OCI-LY7 (cell line): ENCODE measurements at regions not wholly inside any gene's neighbourhood (a gene's known extent, or its start where the extent isn't known, plus 50 kb on each side); places are given as distances from the start of the nearest gene placed in this dataset.

Experiments
- BruUV-seq: library from RNA; stranded (reverse); fragments of 400-500 nt; replicated peaks from 2 replicates; lab custom pipeline; 2021; lab: Mats Ljungman, UMichigan
- CTCF ChIA-PET: fragments of 300-600 bp; sonication (Branson Sonifier 250); formaldehyde crosslinking; loops from one replicate; lab custom pipeline; 2022; ENCODE audit warnings: antibody characterized with exemption; ENCODE audit not compliant: unreplicated experiment; lab: Charles Lee
- POLR2A ChIA-PET: fragments of 300-600 bp; sonication (Branson Sonifier 250); formaldehyde crosslinking; loops from one replicate; lab custom pipeline; 2022; ENCODE audit warnings: antibody characterized with exemption; lab: Charles Lee
- DNase-seq: peaks from one replicate; pipeline ENCODE4 v3.0.0-alpha.2; 2015; ENCODE audit warnings: low spot score
- H2AFZ ChIP-seq: fragments of 200-600 bp; sonication (generic), shearing (Covaris generic); 2 replicates; pipeline ENCODE4 v1.6.1; 2014; ENCODE audit warnings: mild to moderate bottlenecking, antibody characterized with exemption, low read length, moderate library complexity
- H3K27ac ChIP-seq: fragments of 200-600 bp; sonication (generic); 2 replicates; pipeline ENCODE4 v1.5.1; 2014; ENCODE audit warnings: mixed run types, low read depth, mild to moderate bottlenecking, moderate library complexity, low read length, inconsistent platforms; ENCODE audit not compliant: poor library complexity, severe bottlenecking
- H3K36me3 ChIP-seq: fragments of 200-600 bp; sonication (generic); 2 replicates; pipeline ENCODE4 v1.6.1; 2014; ENCODE audit warnings: mild to moderate bottlenecking, antibody characterized with exemption, low read length, moderate library complexity, mixed read lengths; ENCODE audit not compliant: insufficient read depth
- H3K4me1 ChIP-seq: fragments of 200-600 bp; sonication (generic); 2 replicates; pipeline ENCODE4 v1.5.1; 2014; ENCODE audit warnings: mild to moderate bottlenecking, low read length; ENCODE audit not compliant: insufficient read depth, poor library complexity, severe bottlenecking
- H3K4me2 ChIP-seq: fragments of 200-600 bp; sonication (generic); 2 replicates; pipeline ENCODE4 v1.6.1; 2014; ENCODE audit warnings: mild to moderate bottlenecking, low read length
- H3K4me3 ChIP-seq: fragments of 200-600 bp; sonication (generic); 2 replicates; pipeline ENCODE4 v1.5.1; 2014; ENCODE audit warnings: mild to moderate bottlenecking, low read depth, low read length; ENCODE audit not compliant: poor library complexity, severe bottlenecking
- H3K79me2 ChIP-seq: fragments of 200-600 bp; sonication (generic); 2 replicates; pipeline ENCODE4 v1.6.1; 2016; ENCODE audit warnings: low read depth, mild to moderate bottlenecking, low read length, moderate library complexity, mixed read lengths; ENCODE audit not compliant: insufficient read depth
- H3K9me2 ChIP-seq: fragments of 200-600 bp; sonication (generic); 2 replicates; pipeline ENCODE4 v1.6.1; 2016; ENCODE audit warnings: mild to moderate bottlenecking, low read length, mixed read lengths; ENCODE audit not compliant: insufficient read depth
- H3K9me3 ChIP-seq: fragments of 200-600 bp; sonication (generic); 2 replicates; pipeline ENCODE4 v1.6.1; 2014; ENCODE audit warnings: mild to moderate bottlenecking, mixed run types, low read length, mixed read lengths
- H4K20me1 ChIP-seq: fragments of 200-600 bp; sonication (generic); 2 replicates; pipeline ENCODE4 v1.6.1; 2014; ENCODE audit warnings: mild to moderate bottlenecking, antibody characterized with exemption, low read length, moderate library complexity, mixed read lengths; ENCODE audit not compliant: insufficient read depth
- EZH2phosphoT487 ChIP-seq: fragments of 200-600 bp; sonication (generic); IDR thresholded peaks from 2 replicates; pipeline ENCODE4 v1.6.1; 2018; ENCODE audit warnings: low read depth, borderline replicate concordance, mild to moderate bottlenecking, mixed run types, antibody characterized with exemption, low read length, moderate library complexity, mixed read lengths
- intact Hi-C: fragments of 100-400 bp; cut with micrococcal nuclease; formaldehyde crosslinking; loops from one replicate; pipeline ENCODE4 v1.10.0; 2022; ENCODE audit not compliant: unreplicated experiment
- TF ChIP-seq, protein P1 (sequence below): fragments of 200-600 bp; sonication (generic); conservative IDR thresholded peaks from 2 replicates; pipeline ENCODE4 v1.5.1; 2014; ENCODE audit warnings: mild to moderate bottlenecking, antibody characterized with exemption, low read length, moderate library complexity, mixed read lengths

DNA sequence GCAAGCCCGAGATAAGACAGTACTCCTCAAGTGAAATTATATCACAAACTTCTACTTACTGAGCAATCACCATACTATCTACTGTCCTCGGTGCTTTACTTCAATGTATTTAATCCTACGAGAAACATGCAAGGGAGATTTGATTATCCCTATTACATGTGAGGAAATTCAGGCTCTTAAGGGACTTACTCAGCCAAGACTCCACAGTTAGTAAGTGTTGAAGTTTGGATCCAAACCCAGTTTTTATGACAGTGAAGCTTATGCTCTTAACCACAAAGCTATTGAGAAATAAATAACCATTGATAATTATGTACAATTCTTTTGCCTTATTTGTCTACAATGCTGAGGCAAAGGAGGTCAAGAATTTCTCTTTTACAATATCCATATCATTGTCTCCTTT is 672.9 kb upstream of the ACVR2A start:
- no TSS peak for BruUV-seq
- H3K27ac ChIP-seq, result no peak overlapping the region
- H3K4me1 ChIP-seq, result no peaks in the 10 kb centered on the region
- no peaks in the 10 kb centered on the region for H3K9me3 ChIP-seq
- H3K9me2 ChIP-seq, result no peaks in the 10 kb centered on the region
- intact Hi-C loops, result no loop called here
- no peaks in the 10 kb centered on the region for H3K79me2 ChIP-seq
- CTCF ChIA-PET, result no interaction called here
- H3K4me2 ChIP-seq, result no peak overlapping the region
- no peak overlapping the region for H3K4me3 ChIP-seq
- no peaks in the 10 kb centered on the region for H4K20me1 ChIP-seq
- no peaks in the 10 kb centered on the region for H3K36me3 ChIP-seq
- no peak overlapping the region for H2AFZ ChIP-seq
- POLR2A ChIA-PET, result no interaction called here
- DNase-seq, result no peak
- no peak for TF ChIP-seq EZH2phosphoT487
- TF ChIP-seq, protein P1, sequence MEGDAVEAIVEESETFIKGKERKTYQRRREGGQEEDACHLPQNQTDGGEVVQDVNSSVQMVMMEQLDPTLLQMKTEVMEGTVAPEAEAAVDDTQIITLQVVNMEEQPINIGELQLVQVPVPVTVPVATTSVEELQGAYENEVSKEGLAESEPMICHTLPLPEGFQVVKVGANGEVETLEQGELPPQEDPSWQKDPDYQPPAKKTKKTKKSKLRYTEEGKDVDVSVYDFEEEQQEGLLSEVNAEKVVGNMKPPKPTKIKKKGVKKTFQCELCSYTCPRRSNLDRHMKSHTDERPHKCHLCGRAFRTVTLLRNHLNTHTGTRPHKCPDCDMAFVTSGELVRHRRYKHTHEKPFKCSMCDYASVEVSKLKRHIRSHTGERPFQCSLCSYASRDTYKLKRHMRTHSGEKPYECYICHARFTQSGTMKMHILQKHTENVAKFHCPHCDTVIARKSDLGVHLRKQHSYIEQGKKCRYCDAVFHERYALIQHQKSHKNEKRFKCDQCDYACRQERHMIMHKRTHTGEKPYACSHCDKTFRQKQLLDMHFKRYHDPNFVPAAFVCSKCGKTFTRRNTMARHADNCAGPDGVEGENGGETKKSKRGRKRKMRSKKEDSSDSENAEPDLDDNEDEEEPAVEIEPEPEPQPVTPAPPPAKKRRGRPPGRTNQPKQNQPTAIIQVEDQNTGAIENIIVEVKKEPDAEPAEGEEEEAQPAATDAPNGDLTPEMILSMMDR, result no peak

DNA sequence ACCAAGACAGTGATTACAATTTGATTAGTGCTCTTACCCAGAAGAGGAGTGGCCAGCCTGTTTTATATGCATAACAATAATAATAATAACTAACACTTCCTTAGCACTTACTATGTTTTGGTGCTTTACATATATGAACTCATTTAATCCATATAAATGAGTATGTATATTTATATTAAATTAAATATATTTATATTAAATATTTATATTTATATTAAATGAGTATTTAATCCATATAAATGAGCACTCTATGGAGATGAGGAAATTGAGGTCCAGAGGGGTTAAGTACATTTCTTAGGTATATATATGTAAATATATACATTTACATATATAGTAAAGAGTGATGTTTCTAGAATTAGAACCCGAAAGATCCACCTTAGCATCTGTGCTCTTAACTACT is 673.9 kb upstream of the ACVR2A start:
- Histone ChIP-seq H3K4me2 (no peak overlapping the region), H3K36me3 (no peaks in the 10 kb centered on the region), H3K79me2 (no peaks in the 10 kb centered on the region), H2AFZ (no peak overlapping the region), H3K9me3 (no peaks in the 10 kb centered on the region), H3K27ac (no peak overlapping the region), H3K4me3 (no peak overlapping the region), H3K9me2 (no peaks in the 10 kb centered on the region), H4K20me1 (no peaks in the 10 kb centered on the region), H3K4me1 (no peaks in the 10 kb centered on the region)
- no peak for DNase-seq
- no peak for TF ChIP-seq EZH2phosphoT487
- TF ChIP-seq, protein P1, result no peak
- ChIA-PET CTCF (no interaction called here), POLR2A (no interaction called here)
- intact Hi-C loops, result no loop called here
- BruUV-seq, result no TSS peak

DNA sequence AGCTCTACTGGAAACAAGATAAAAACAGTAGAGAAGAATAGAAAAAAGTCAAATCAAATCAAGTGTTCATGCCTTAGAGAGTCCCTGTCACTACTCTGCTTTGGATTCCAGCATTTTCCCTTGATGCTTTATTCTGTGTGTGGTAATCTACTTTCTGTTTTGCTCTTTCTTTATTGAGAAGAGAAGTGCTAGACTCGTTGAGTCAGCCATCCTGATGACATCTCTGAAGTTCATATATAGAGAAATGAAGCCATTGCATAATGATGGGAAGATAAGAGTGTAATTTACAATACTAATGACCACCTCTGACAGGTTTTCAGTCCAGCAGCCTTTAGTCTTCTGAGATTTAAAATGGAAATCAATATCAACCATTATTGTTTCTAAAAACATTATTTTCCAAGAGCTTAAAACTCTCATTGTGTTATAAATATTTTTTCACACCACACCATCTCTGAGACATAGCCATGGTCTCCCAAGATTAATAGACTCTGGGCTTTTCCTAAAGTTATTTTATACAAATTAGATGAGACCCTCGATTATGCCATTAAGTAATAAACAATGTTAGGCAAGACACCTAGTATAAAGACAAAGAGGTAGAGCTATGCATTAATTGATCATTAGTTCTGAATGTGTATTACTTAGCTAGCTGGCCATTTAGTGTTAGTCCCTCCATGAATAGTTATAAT is 679.0 kb upstream of the ACVR2A start:
- DNase-seq, result no peak
- Histone ChIP-seq H3K27ac (no peak overlapping the region), H3K9me3 (no peaks in the 10 kb centered on the region), H4K20me1 (no peaks in the 10 kb centered on the region), H3K9me2 (no peaks in the 10 kb centered on the region), H3K36me3 (no peaks in the 10 kb centered on the region), H2AFZ (no peak overlapping the region), H3K4me2 (no peak overlapping the region), H3K79me2 (no peaks in the 10 kb centered on the region), H3K4me3 (no peak overlapping the region), H3K4me1 (no peaks in the 10 kb centered on the region)
- no TSS peak for BruUV-seq
- CTCF ChIA-PET, result no interaction called here
- intact Hi-C loops, result no loop called here
- TF ChIP-seq, protein P1, result no peak
- no peak for TF ChIP-seq EZH2phosphoT487
- POLR2A ChIA-PET, result interaction anchor here (0.7 to 1.1 kb wide), 2 partner anchors 14 to 321 kb away, joined by 3 to 5 read pairs; no protein-coding TSS in a partner anchor
